Hematopoietic multipotent progenitor cell (in vitro differentiated cells): ENCODE measurements at regions not wholly inside any gene's neighbourhood (a gene's known extent, or its start where the extent isn't known, plus 50 kb on each side); places are given as distances from the start of the nearest gene placed in this dataset.

Experiments used
- DNase-seq, 3 donors: peaks; one replicate each; pipeline ENCODE4 v3.0.0-alpha.2; 2011 to 2015; ENCODE audit warnings: low read depth in 2 of 3, low spot score in 2 of 3

- no peak for DNase-seq
These were observed 753.3 kb downstream of the NXPH1 start for GRCh38 chr7:9186730-9187129.

GRCh38 chr7:9189703-9190102 is 756.3 kb downstream of the NXPH1 start:
- DNase-seq: no peak

DNA sequence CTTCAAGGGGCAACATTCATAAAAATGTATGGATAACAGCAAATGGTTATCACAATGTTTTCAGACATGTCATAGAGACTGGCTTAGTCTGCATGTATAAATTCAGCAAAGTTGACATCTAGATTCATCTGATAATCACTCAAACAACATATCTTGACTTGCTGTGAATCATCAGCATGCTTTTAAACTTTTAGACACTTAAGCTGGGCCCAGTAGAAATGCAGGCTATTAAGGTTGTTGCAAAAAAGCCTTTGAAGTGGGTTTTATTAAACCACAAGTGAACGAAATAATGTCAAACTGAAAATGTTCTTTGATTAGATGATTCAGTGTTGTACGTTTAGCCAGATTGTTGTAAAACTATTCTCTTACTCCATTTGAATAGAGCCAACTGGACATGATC is 759.6 kb downstream of the NXPH1 start:
- DNase-seq: no peak

DNA sequence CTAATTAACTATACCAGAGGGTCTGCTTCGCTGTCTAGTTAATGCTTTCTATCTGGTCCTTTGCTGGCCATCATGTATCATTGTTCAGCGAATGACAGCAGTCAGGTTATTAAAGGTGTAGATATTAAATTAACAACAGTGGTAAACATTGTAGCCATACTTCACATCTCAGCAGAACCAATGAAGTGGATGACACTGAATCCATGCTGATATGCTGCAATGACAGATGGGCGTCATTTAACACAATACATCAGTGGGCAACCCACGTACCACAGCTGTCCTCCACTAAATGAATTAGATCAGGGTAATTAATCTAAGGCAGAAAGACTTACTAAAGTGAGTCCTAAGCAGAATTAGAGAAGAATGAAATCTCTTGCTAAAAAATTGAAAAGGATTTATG is 767.2 kb downstream of the NXPH1 start:
- no peak for DNase-seq

DNA sequence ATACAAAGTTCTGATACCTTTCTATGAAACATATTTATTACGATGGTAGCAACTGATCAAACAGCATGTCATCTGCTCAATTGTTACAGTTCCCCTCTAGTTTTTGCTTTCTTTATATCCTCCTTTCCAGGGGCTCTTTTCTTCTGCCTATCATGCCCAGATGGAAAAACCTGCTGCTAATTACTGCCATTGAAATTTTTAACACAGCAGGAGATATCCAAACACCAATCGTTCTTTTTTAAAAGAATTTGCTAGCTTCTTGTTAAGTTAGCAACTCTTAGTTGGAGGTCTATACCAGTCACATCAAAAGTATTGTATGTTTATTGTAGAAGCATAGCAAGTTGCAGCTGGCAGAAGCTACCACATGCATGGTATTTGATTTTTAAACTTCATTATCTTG is 768.5 kb downstream of the NXPH1 start:
- no peak for DNase-seq

GRCh38 chr7:9204571-9204970 is 771.2 kb downstream of the NXPH1 start:
- no peak for DNase-seq

DNA sequence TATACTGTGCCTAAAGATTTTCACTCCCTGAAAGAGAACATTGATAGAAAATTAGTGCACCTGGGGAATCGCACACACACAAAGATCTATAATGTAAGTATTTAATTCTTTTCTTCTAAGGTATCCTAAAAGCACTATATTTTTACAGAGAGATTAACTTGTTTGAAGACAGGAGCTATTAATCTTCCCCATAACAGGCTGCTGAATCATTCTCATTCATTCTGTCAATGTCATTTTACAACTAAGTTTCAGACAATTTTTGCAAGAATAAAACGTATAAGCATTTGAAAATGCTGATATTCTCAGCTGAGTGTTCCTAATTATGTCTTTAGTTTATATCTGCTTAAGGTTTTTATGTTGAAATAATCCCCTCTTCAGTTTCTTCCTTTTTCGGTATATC is 776.7 kb downstream of the NXPH1 start:
- DNase-seq: no peak

GRCh38 chr7:9217204-9217603 is 783.8 kb downstream of the NXPH1 start:
- no peak for DNase-seq

DNA sequence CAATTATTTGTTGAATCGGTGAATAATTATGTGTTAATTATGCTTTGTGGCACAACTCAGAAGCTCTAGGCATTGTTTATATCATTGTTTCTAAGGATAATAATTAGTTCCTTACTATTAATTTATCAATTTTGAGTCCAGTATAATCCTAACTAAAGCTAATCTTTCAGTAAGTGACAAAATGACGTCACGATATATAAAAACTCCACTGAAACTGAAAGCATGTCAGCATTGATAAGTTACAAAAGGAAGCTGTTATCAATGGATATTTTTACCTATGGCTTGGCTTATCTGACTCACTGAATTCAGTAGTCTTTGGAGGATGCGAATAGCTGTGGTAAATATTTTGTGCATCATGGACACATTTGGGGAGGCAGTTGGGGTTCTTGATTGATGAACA is 793.1 kb downstream of the NXPH1 start:
- DNase-seq: no peak

DNA sequence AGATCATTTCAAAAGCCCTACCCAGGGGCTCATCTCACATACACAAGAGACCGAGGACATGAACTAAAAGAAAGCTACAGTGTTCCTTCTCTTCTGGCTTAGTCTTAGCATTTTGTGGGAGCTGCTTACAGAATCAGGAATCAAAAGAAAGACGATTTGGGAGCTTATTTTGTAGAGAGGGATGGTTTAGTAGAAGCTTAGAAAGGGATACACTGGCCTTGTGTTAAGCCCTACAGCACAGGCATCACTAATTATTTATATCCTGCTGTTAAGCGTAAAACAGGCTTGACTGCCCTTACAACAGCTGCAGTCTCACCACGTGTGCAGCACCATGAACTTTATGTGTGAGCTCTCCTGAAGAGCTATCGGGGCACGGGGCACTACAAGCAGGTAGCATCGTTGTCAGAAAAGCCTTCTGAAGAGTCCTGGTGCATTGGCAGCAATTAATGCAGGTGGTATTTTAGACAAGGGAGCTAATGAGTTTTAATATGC is 798.3 kb downstream of the NXPH1 start:
- DNase-seq: no peak

DNA sequence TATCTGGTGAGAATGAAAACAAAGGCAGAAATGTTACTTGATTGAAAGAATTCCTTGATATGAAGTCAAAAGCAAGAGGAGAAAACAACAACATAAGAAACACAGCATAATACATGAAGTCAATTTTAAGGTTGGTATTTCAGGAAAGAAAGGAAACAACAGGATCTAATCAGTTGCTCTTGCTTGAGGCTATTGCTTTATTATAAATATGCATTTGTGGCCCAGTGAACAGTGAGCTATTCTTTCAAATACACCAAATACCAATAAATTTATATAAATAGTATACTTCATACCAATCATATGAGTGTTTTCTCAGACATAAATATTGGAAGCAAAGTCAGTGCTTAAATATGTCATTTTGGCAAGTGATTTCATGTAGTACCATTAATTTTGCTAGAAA is 806.6 kb downstream of the NXPH1 start:
- DNase-seq: no peak

GRCh38 chr7:9241826-9242225 is 808.4 kb downstream of the NXPH1 start:
- DNase-seq: no peak

DNA sequence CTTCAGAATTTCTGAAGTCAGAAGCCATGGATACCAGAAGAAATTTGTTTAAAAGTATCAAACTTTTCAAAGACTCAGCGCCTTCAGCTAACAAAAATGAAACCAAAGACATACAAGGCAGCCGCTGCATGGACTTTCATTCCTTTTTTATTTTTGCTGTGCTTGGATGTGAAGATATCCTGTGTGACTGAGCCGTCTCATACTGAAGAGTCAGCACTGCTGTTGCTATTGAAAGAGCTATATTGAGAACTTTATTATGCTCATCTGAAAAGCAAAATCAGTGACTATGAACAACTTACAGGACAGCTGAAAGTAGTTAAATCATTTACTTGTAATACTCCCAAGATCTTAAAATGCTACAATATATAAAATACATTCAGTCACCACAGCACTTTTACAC is 809.2 kb downstream of the NXPH1 start:
- no peak for DNase-seq

DNA sequence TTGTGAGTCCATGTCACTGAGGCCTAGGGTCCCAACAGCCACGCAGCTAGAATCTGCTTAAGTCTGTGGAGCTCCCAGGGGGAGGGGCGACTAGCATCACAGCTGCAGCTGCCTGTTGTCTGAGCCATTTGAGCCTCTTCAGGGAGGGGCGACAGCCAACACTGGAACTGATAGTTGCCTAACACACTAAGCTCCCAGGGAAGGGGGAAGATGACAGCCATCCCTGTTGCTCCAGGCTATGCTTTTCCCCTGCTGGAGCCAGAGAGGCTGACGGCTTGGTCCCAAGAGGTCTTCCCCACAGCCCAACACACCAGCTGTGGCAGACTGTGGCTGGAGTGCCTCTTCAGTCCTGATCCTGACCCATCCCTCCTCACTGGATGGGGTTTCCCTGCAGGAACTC is 817.5 kb downstream of the NXPH1 start:
- DNase-seq: no peak

GRCh38 chr7:9264395-9264794 is 831.0 kb downstream of the NXPH1 start:
- no peak for DNase-seq

DNA sequence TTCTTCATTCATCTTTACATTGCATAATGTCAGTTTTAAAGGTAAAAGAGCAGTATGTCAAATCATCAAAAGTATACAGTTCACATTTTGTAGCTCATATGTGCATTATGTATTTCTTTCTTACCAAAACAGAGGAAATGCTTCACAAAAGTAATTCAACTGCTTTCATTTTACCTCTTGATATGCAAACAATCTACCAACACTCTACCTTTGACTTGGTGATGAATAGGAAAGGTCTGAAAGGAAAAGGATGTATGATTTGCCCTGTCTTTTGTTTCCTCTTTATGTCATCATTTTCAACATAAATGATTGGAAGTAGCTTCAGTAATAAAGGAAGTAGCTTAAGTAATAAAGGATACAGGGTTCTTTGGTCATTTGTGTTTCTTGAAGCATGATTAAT is 846.7 kb downstream of the NXPH1 start:
- no peak for DNase-seq

DNA sequence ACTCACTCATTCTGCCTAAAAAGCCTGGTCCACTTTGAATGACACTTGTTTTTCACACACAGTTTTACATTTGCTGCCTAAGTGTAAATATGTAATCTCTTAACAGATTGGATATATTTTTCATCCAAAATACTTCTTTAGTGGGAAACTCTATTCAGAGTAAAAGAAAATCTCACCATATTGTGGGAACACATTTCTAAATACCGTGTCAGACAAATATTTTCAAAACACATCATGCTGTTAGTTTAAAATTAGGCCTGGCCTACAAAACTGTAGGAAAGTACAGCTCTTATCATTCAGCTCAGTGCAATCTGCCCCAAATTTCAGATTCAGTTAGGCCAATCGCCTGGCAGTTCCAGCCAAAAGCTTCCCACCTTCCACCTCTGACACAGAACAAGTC is 849.8 kb downstream of the NXPH1 start:
- DNase-seq: no peak

GRCh38 chr7:9302436-9302835 is 869.0 kb downstream of the NXPH1 start:
- DNase-seq: no peak

DNA sequence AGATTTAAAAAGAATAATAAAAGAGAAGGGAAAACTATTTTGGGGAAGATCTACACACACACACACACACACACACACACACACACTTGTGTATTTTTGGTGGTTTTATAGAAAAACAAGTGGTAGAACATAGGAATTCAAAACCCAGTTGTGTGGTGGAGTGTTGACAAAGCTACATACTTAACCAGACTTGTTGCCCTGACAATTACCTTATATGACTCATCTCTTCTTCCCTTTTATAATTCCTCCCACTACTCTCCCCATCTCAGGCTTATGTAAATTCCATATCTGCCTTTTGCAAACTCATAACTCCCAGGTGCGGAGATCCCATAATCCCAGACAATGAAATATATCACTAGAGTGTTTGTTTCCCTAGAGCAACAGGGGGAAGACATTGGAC is 873.7 kb downstream of the NXPH1 start:
- DNase-seq: no peak

DNA sequence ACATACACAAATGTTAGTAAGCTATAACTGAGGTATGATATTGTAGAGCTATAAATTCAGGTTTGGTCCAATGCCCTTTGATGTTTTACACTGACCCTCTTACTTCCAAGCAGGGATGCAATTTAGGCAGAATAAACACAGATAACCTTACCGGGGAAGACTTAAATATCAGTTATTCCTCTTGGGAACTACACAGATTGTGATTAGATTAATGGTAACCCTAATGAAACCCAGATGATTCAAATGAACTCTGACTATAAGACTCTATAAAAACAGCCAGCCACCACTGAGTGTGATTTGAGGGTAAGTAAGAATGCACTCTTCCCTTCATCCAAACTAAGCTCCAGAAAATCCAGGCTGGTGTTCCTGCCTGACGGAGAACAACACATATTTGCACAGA is 891.1 kb downstream of the NXPH1 start:
- no peak for DNase-seq

GRCh38 chr7:9328296-9328695 is 894.9 kb downstream of the NXPH1 start:
- DNase-seq: no peak

- DNase-seq: no peak
These were observed 916.2 kb downstream of the NXPH1 start for GRCh38 chr7:9349625-9350024.

GRCh38 chr7:9391221-9391620 is 957.8 kb downstream of the NXPH1 start:
- no peak for DNase-seq

GRCh38 chr7:9391984-9392383 is 958.6 kb downstream of the NXPH1 start:
- no peak for DNase-seq
